Fibroblast of pulmonary artery (primary cell): ENCODE measurements at regions not wholly inside any gene's neighbourhood (a gene's known extent, or its start where the extent isn't known, plus 50 kb on each side); places are given as distances from the start of the nearest gene placed in this dataset.

Experiments used
- DNase-seq: peaks from one replicate; pipeline ENCODE4 v3.0.0-alpha.2; 2010; ENCODE audit warnings: low read depth
- H3K4me3 ChIP-seq: replicated peaks from 2 replicates; pipeline ENCODE4 v1.5.1; 2011; ENCODE audit warnings: low read depth, mild to moderate bottlenecking, control low read depth, low read length, moderate library complexity
- TF ChIP-seq, protein P1 (sequence below): IDR thresholded peaks from 2 replicates; pipeline ENCODE4 v1.5.1; 2011; ENCODE audit warnings: mild to moderate bottlenecking, control low read depth, low read length, inconsistent platforms; ENCODE audit errors: missing control alignments

DNA sequence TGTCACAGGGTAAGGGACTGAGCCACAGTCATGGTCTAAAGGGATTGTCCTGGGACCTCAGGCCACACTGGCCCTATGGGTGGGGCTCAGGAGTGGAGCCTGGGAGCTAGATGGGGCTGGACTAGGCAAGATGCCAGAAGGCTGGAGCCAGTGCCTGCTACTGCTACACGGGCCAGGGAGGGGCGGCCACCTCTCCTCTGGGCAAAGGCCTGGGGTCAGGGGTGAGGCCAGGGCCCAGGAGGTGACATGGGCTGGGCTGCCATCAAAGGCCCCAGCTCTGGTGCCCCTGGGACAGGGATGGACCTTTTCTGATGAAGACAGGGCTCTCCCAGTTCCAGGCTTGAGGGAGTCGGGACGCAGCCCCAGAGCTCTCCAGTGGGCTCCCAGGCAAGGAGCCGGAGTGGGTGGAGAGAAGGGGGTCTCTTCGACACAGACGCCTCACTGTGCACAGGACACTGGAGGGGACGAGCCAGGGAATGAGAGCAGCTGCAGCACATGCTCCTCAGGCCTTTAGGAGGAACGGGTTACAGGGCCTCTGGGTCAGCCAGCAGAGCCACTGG lies 62.1 kb upstream of the IQSEC1 start:
- no peak for DNase-seq
- H3K4me3 ChIP-seq, result no peak overlapping the region
- TF ChIP-seq, protein P1, sequence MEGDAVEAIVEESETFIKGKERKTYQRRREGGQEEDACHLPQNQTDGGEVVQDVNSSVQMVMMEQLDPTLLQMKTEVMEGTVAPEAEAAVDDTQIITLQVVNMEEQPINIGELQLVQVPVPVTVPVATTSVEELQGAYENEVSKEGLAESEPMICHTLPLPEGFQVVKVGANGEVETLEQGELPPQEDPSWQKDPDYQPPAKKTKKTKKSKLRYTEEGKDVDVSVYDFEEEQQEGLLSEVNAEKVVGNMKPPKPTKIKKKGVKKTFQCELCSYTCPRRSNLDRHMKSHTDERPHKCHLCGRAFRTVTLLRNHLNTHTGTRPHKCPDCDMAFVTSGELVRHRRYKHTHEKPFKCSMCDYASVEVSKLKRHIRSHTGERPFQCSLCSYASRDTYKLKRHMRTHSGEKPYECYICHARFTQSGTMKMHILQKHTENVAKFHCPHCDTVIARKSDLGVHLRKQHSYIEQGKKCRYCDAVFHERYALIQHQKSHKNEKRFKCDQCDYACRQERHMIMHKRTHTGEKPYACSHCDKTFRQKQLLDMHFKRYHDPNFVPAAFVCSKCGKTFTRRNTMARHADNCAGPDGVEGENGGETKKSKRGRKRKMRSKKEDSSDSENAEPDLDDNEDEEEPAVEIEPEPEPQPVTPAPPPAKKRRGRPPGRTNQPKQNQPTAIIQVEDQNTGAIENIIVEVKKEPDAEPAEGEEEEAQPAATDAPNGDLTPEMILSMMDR, result no peak

DNA sequence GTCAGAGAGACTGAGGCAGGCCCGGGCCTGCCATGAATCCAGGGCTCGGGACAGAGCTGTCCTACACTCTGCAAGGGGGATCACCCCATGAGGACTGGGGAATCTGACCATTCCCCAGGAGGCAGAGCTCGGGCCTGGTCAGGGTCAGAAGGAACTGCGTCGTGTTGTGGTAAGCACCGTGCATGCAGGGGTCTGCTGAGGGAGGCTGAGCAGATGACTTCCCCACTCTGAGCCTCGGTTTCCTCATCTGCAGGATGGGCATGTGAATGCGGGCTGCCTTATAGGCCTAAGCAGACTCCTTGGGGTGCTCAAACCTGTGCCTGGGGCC lies 61.6 kb upstream of the IQSEC1 start:
- DNase-seq, result no peak
- TF ChIP-seq, protein P1, result no peak
- H3K4me3 ChIP-seq, result no peak overlapping the region

DNA sequence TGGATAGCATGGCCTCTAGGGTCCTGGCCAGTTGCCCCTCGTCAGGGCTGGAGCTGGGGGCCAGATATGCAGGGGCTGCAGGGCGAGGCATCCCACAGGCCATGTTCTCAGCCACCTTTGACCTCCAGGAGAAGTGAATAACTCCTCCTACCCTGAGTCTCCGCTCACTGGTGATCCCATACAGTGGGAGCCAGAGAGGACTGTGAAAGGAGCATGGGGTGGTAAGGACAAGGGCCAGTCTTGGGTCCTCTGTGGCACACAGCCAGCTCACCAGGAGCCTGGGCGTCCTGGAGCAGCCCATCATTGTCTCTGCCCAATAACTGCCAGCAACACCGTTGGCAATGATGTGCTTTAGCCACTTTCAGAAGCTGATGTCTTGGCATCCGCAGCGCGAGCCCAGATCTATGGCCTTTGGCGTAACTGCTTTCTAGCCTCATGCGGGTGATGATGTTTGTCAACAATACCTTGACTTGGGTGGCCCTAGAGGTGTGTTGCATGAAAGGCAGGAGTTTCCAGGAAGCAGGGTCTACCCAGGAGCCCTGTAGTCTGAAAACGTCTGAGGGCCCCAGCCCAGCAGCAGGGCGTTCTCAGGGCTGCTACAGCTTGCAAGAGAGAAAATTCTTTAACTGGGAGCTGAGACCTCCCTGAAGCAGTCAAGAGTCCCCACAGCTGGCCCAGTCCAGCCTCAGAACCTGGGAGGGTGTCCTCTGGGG lies 61.1 kb upstream of the IQSEC1 start:
- no peak overlapping the region for H3K4me3 ChIP-seq
- no peak for DNase-seq
- TF ChIP-seq, protein P1, result no peak

DNA sequence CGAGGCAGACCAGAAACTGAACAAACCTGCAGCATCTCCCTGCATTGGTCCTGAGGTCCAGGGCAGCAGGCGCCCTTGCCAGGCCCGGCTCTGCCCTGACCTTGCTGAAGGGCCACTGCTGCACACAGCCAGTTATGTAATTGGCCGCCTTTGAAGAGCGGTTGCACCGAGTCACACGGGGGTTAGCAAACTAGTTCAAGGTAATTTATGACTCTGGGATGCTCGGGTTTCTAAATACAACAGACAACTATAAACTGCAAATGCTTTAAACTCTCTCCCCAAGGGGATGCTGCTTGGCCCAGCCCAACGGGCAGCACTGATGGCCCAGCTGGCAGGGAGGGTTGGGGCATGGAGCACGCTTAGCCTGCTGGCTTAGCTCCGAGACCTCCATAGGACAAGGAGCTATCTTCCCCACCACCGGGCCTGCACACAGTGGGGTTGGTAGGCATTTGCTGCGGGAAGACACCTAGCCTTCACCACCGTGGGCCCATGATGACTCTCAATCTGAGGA lies 60.3 kb upstream of the IQSEC1 start:
- H3K4me3 ChIP-seq, result no peak overlapping the region
- no peak for DNase-seq
- TF ChIP-seq, protein P1, result no peak

DNA sequence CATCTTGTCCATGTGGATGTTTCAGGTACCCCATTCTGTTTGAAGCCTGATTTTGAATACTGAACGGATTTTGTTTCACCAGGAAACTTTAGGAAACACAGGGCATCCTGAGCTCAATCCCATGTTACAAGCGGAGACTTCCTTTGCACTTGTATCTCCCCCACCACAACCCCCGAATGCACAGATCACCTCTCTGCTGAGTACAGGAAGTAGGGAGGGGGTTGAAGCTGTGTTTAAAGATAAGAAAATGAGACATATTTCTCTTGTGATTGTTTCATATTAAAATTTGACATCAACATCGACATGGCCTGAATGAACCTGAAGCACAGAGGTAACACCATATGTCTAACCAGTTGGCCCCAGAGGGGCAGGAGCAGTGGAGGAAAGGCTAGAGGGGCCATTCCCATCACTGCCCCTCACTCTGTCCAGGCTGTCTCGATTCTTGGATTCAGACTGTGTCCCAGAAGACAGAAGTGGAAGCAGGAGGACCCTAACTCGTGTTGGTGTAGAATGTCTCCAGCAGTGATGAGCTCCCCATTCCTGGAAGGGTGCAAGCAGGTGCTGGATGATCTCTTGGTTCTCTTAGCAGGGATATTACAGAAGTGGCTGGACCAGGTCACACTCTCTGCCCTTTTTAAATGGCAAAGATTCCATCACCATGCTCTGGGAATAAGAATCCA lies 59.6 kb upstream of the IQSEC1 start:
- TF ChIP-seq, protein P1, result no peak
- no peak for DNase-seq
- H3K4me3 ChIP-seq, result no peak overlapping the region

DNA sequence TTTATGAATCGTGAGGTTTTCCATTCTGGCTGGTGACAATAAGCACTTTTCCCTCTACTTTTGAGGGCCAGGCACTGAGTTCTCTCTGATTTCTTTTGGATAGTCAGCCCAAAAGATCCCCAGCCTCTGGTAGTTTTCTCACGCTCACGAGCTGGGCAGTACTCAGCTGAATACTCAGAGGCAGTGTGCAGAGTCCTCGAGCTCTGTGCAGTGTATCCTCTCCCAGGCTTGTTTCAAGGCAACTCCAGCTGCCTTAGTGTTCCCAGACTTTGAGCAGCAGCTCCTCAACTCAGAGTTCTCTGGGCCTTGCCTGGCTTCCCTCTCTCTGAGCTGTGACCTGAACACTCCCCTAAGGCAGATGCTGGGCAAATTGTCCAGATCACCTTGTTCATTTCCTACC lies 59.1 kb upstream of the IQSEC1 start:
- H3K4me3 ChIP-seq, result no peak overlapping the region
- TF ChIP-seq, protein P1, result no peak
- DNase-seq, result no peak
